Mesenteric fat pad (tissue), 1 donor: ENCODE measurements at regions not wholly inside any gene's neighbourhood (a gene's known extent, or its start where the extent isn't known, plus 50 kb on each side); places are given as distances from the start of the nearest gene placed in this dataset.
"Not testable (repeated sequence)": the region's sequence is repeated elsewhere in the genome, so short reads cannot be mapped to it uniquely, and the experiment has no call there.

Experiments used
- DNase-seq: peaks from one replicate; pipeline ENCODE4 v3.0.0-alpha.2; 2020; ENCODE audit warnings: low spot score
- donor health status: DM: yes; HTN: yes; CAD: no.

GRCh38 chr10:30199376-30200016 lies 140.1 kb upstream of the JCAD start:
- DNase-seq: no peak

DNA sequence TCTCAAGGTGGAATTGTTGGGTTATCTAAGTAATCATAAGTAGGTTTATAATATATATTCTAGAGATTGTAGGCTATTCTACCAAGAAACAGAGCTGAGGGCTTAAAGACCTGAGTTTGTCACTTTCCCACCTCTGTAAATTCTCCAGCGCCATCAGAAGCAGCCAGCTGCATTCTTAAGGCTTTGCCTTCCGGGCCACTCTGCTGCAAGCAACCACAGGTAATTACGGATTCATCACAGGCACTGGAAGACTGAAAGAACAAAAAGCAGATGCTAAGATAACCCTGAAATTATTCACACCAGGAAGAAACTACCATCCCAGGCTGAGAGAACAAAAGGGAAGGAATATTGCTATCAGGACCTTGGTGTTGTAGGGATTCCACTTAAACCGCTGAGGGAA lies 137.8 kb upstream of the JCAD start:
- DNase-seq: no peak

DNA sequence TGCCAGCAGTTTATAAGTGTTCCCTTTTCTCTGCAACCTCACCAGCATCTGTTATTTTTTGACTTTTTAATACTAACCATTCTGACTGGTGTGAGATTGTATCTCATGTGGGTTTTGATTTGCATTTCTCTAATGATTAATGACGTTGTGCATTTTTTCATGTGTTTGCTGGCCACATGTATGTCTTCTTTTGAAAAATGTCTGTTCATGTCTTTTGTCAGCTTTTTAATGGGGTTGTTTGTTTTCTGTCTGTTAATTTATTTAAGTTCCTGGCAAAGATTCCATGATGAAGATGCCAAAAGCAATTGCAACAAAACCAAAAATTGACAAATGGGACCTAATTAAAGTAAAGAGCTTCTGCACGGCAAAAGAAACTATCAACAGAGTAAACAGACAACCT lies 137.2 kb upstream of the JCAD start:
- not testable (repeated sequence) for DNase-seq

GRCh38 chr10:30192846-30193608 lies 133.6 kb upstream of the JCAD start:
- no peak for DNase-seq

DNA sequence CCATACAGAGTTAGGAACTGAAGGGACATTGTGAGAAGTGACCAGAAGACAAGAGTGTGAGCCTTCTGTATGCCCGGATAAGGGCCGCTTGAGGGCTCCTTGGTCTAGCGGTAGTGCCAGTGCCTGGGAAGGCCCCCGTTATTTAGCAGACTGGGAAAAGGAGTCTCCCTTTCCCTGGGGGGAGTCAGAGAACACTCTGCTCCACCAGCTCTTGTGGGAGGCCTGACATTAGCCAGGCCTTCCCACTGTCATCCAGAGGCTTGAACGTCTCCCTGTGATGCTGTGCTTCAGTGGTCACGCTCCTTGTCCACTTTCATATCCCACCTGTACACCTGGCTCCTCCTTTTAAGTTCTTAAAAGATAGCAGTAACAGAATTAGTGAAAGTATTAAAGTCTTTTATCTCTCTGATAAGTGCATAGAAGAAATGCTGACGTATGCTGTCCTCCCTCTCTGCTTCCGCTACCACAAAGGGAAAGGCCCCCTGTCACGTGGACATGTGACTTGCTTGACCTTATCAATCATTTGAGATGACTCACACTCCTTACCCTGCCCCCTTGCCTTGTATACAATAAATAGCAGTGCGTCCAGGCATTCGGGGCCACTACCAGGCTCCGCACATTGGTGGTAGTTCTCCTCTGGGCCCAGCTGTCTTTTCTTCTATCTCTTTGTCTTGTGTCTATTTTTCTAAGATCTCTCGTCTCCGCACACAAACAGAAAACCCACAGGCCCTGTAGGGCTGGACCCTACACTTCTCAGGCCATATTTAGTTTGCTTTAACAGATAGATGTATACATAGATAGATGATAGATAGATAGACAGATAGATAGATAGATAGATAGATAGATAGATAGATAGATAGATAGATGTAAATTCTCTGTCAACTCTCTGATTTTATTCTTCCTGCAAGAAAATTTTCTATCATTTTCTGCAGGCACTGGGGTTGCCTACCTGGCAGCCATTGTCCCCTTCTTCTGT lies 131.5 kb upstream of the JCAD start:
- DNase-seq: no peak

DNA sequence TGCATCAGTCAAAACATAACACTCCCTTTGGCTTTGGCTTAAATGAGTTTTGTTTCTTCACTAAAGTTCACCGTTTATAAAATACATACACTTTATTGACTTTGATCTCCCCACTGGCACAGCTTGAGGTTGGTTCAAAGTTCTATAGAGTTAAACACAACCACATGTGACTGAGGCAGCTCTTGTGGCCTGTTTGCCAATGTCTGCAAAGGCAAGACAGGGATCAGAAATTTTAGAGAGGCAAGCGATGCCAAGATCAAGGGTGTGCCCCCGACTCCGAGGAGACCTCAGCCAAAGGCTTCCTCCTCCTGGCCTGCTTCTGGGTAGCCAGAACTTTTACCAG lies 129.8 kb upstream of the JCAD start:
- DNase-seq: no peak

DNA sequence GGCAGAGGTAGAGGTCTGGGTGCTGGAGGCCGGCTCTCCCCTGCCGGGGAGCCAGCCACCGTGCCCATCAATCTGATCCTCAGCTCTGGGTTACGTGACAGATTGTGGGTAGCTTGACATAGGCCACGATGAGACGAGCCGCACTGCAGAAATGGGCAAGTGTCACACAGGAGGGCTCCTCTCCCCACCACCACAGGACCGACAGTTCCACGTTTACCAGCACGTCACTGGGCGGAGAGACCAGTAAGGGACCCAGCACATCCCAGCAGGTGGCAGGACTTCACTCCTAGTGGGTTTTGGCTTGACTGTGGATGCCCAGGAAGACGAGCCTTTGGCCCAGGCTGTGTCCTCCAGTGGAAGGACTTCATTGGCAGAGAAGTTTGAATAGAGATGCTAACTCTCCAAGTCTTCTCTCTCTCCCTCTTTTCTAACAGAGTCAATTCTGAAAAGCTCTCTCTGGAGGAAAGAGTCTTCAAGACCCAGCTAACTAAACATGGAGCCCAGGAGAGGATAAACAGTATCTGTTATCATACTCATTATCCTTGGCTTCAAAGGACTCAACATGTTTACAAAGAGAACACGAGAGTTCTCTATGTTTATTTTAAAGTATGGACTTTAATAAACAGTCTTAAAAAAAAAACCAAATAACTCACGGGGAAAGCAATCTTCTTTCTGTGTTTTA lies 129.3 kb upstream of the JCAD start:
- no peak for DNase-seq

DNA sequence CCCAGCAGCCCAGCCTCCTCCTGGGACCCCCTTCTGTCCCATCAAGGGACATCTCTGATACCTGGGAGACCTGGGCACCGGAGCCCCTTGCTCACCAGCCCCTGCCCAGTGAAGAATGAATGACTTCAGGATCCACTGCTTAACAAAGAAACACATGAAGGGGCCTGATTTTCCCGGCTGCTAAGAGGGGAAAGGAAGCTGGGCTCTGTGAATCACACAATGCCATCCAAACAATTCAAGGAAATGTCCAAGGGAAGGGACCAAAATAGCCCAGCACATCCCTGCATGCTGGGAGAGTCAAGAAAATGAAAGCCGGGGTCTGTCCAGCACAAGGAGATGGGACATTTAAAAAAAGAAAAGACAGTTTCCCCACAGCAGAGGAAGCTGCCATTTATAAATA lies 128.7 kb upstream of the JCAD start:
- DNase-seq: no peak

DNA sequence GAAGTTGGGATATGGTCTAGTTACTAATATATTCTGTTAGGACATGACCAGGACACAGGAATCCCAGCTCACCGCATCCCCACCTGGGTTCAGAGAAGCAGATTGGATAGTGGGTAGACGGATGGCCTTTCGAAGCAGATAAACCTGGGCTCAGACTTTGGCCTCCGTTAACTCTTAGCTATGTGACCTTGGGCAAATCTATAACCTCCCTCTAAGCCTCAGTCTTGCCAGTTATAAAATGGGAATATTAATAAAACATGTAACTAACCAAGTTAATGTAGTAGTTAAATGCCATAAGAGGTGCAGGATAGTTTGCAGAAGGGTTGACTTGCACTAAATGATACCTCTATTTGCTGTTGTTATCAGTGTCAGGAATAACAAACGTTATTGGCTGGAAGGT lies 127.6 kb upstream of the JCAD start:
- DNase-seq: no peak

GRCh38 chr10:30186371-30186875 lies 127.0 kb upstream of the JCAD start:
- no peak for DNase-seq

GRCh38 chr10:30185916-30186315 lies 126.5 kb upstream of the JCAD start:
- DNase-seq: no peak

DNA sequence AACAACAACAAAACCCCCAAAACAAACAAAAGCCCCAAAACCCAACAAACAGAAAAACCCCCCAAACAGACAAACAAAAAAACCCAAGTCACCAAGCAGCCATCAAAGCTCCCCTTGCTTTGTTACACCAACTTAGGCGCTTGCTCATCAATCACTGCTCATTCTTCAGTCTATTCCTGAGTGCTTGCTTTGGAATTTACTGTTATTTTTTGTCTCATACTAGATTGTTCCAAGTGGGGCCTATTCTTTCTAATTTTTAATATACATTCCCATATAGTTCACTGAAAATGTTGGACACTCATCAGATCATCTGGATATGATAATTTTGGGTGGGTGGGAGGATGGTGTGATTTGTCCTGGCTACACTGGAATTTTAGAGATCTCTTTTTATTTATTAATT lies 126.0 kb upstream of the JCAD start:
- DNase-seq: no peak

DNA sequence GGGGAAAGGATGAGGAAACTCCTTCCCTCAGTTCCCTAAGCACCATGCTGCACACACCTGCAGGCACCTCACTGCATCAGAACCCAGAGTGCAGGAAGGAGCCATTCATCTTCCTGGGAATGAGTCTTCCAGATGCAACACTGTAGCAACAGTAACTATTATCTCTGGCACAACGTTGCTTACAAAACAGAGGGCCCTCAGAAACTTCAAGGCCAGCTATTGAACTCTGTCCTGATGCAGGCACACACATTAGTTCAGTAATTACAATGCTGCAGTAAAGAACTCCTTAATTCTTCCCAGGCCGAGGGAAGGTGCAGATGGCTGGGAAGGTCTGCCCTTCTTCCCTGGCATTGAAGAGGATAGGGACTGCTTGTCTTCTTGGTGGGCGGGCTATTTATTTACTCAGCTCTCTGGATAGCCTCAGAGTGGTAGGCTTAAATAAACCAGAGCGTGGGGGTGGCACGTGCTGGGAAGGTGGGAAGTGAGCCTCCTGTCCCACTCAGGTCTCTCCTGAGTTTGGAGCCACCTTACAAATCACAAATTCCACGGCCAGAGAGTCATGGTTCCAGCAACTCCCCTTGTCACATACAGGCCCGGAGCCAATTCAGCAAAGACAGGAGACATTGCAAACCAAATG lies 125.1 kb upstream of the JCAD start:
- DNase-seq: no peak

GRCh38 chr10:30183055-30183402 lies 123.6 kb upstream of the JCAD start:
- no peak for DNase-seq

DNA sequence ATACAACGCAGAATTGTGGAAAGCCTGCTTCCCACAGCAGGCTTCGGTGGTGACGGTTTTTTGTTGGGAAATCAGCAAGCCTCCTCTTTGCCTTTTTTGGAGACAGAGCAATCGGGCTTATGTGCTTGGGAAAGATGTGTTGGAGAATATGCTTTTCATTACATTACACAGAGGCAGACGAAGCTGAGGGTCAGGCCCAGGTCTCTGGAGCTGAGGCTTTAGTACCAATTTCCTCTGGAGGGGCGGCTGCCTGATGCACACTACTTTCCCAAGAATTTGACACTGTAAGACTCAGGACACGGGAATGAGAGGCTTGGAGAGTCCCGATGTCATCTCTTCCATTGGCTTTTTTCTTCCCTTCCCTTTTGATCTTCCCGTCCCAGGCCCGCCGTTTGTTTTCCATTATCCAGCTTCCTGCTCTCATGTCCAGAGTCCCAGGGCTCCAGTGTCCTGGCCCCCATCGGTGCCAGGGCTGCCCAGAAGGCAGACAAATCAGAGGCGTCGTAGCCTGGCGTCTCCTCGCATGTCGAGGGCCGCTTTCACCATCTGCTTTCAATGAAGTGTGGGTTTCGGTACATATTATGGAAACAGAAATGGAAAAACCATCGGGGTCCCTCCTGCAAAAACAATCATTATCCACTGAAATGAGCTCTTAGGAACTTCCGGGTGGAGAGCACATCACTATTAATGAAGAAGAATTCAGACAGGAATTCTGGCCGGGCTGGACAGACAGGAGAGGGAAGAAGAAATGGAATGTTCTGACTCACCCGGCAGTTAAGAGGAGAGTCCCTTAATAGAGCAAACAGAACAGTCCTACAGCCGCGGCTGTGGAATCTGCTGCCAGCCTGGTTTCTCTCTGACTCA lies 123.0 kb upstream of the JCAD start:
- no peak for DNase-seq

- no peak for DNase-seq
Observed at GRCh38 chr10:30178356-30178964, 119.1 kb upstream of the JCAD start.

- DNase-seq: no peak
Observed at GRCh38 chr10:30176776-30177533, 117.6 kb upstream of the JCAD start.

DNA sequence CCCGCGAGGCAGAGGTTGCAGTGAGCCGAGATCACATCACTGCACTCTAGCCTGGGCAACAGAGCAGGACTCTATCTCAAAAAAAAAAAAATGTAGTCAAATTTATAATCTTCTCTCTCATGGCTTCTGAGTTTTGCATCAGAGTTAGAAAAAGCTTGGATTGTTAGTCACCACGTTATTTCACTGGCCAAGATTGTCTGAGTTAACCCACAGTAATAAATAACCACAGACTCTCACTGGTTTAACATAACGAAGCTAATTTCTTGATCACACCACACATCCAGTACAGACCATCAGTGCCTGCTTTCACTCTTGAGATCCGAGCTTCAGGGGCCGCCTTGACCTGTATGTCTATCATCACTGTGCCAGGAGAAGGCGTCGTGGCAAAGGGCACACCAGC lies 116.8 kb upstream of the JCAD start:
- no peak for DNase-seq

DNA sequence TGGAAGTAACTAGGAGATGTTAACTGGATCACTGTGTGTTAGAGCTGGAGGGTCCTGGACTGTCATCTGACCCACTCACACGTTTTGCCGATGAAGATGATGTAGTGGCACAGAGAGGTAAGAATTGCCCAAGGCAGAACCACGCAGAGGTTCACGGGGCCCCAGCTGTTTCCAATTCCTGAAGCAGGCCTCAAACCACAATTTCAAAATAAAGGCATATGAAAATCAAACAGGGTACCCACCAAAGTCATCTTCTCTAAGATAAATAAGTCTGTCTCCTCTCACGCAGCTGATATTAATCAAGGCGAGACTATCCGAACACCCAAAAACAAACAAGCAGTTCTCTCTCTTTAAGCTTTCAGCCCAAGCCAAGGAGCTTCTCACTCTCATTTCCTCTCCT lies 113.3 kb upstream of the JCAD start:
- DNase-seq: no peak
